IMR-90 (cell line): ENCODE measurements at regions not wholly inside any gene's neighbourhood (a gene's known extent, or its start where the extent isn't known, plus 50 kb on each side); places are given as distances from the start of the nearest gene placed in this dataset.

Experiments
- ATAC-seq: fragments of 200-7000 bp; cut with Tn5 transposase; 2 replicates; pipeline ENCODE4 v1.9.1; 2020; ENCODE audit warnings: low read depth, mild to moderate bottlenecking, moderate library complexity
- BruUV-seq: library from RNA; stranded (reverse); fragments of 400-500 nt; replicated peaks from 2 replicates; lab custom pipeline; 2021; lab: Mats Ljungman, UMichigan
- CTCF ChIA-PET: fragments of 300-600 bp; formaldehyde crosslinking; extraction: SDS; loops from one replicate; lab custom pipeline; 2021; ENCODE audit warnings: antibody characterized with exemption; lab: Yijun Ruan, JAX
- POLR2A ChIA-PET: fragments of 300-600 bp; sonication (Branson Sonifier 250); formaldehyde crosslinking; loops from one replicate; lab custom pipeline; 2022; ENCODE audit warnings: antibody characterized with exemption; ENCODE audit not compliant: unreplicated experiment; lab: Charles Lee
- DNase-seq: peaks from one replicate; pipeline ENCODE4 v3.0.0; 2013
- H2AFZ ChIP-seq: replicated peaks from 2 replicates; pipeline ENCODE3; 2013; ENCODE audit warnings: low read length, mild to moderate bottlenecking; ENCODE audit not compliant: poor library complexity
- H2AK5ac ChIP-seq: 2 replicates; pipeline ENCODE4 v1.6.1; 2013; ENCODE audit warnings: low read depth, low read length, inconsistent platforms
- H2AK9ac ChIP-seq: replicated peaks from 2 replicates; pipeline ENCODE3; 2013; ENCODE audit warnings: mild to moderate bottlenecking, low read depth, low read length, moderate library complexity; ENCODE audit not compliant: poor library complexity
- H2BK120ac ChIP-seq: 2 replicates; pipeline ENCODE4 v1.6.1; 2013; ENCODE audit warnings: low read depth, low read length, inconsistent platforms
- H2BK15ac ChIP-seq: 3 replicates; pipeline ENCODE4 v1.6.1; 2013; ENCODE audit warnings: low read depth, low read length, inconsistent platforms
- H2BK20ac ChIP-seq: 2 replicates; pipeline ENCODE4 v1.6.1; 2013; ENCODE audit warnings: low read depth, mild to moderate bottlenecking, inconsistent platforms, low read length, moderate library complexity
- H2BK5ac ChIP-seq: 2 replicates; pipeline ENCODE4 v1.6.1; 2013; ENCODE audit warnings: mild to moderate bottlenecking, low read depth, low read length, inconsistent platforms; ENCODE audit not compliant: poor library complexity, severe bottlenecking
- H3K14ac ChIP-seq: replicated peaks from 2 replicates; pipeline ENCODE4 v1.6.1; 2013; ENCODE audit warnings: low read depth, low read length, inconsistent platforms
- H3K18ac ChIP-seq: 2 replicates; pipeline ENCODE4 v1.6.1; 2013; ENCODE audit warnings: low read depth, low read length, control low read depth
- H3K23ac ChIP-seq: 2 replicates; pipeline ENCODE4 v1.6.1; 2013; ENCODE audit warnings: low read depth, low read length, inconsistent platforms
- H3K27ac ChIP-seq: 2 replicates; pipeline ENCODE4 v1.5.1; 2013; ENCODE audit warnings: mild to moderate bottlenecking, control low read depth, low read length; ENCODE audit not compliant: insufficient read depth
- H3K27me3 ChIP-seq: 2 replicates; pipeline ENCODE4 v1.6.1; 2013; ENCODE audit warnings: low read length; ENCODE audit not compliant: control insufficient read depth, insufficient read depth
- H3K36me3 ChIP-seq: 2 replicates; pipeline ENCODE4 v1.6.1; 2013; ENCODE audit warnings: low read length, mixed read lengths; ENCODE audit not compliant: control insufficient read depth, insufficient read depth
- H3K4ac ChIP-seq: 2 replicates; pipeline ENCODE4 v1.6.1; 2013; ENCODE audit warnings: low read depth, low read length, inconsistent platforms
- H3K4me1 ChIP-seq: 2 replicates; pipeline ENCODE4 v1.6.1; 2013; ENCODE audit warnings: low read length, mixed read lengths; ENCODE audit not compliant: control insufficient read depth, insufficient read depth
- H3K4me2 ChIP-seq: 2 replicates; pipeline ENCODE4 v1.6.1; 2013; ENCODE audit warnings: low read depth, mild to moderate bottlenecking, control low read depth, low read length, moderate library complexity
- H3K4me3 ChIP-seq: 2 replicates; pipeline ENCODE4 v1.5.1; 2013; ENCODE audit warnings: low read depth, mild to moderate bottlenecking, control low read depth, low read length, moderate library complexity; ENCODE audit not compliant: insufficient read depth
- H3K56ac ChIP-seq: 2 replicates; pipeline ENCODE4 v1.6.1; 2013; ENCODE audit warnings: low read length, inconsistent platforms; ENCODE audit not compliant: insufficient read depth; ENCODE audit errors: extremely low read depth
- H3K79me1 ChIP-seq, 2 experiments: 2 replicates each; pipeline ENCODE4 v1.6.1; 2013; ENCODE audit warnings: low read length in 2 of 2, inconsistent platforms in 1 of 2, low read depth in 1 of 2
- H3K9ac ChIP-seq: 2 replicates; pipeline ENCODE4 v1.6.1; 2013; ENCODE audit warnings: low read depth, low read length, control low read depth
- H3K9me1 ChIP-seq: 2 replicates; pipeline ENCODE4 v1.6.1; 2013; ENCODE audit warnings: low read length, inconsistent platforms; ENCODE audit not compliant: insufficient read depth
- H3K9me3 ChIP-seq: 2 replicates; pipeline ENCODE4 v1.6.1; 2013; ENCODE audit warnings: low read length; ENCODE audit not compliant: control insufficient read depth, insufficient read depth
- H4K20me1 ChIP-seq: 2 replicates; pipeline ENCODE4 v1.6.1; 2013; ENCODE audit warnings: low read length, inconsistent platforms; ENCODE audit not compliant: insufficient read depth
- H4K5ac ChIP-seq: 2 replicates; pipeline ENCODE4 v1.6.1; 2013; ENCODE audit warnings: mild to moderate bottlenecking, low read depth, low read length, control low read depth
- H4K8ac ChIP-seq, 2 experiments: 2 replicates each; pipeline ENCODE4 v1.6.1; 2013; ENCODE audit warnings: low read depth in 2 of 2, low read length in 2 of 2, control low read depth in 1 of 2, inconsistent platforms in 1 of 2
- H4K91ac ChIP-seq: 2 replicates; pipeline ENCODE4 v1.6.1; 2013; ENCODE audit warnings: low read depth, low read length, inconsistent platforms; ENCODE audit not compliant: insufficient read depth
- BHLHE40 ChIP-seq: fragments of 150-350 bp; IDR thresholded peaks from 2 replicates; pipeline ENCODE4 v1.6.1; 2016; ENCODE audit warnings: mild to moderate bottlenecking, low read depth, low read length
- CHD1 ChIP-seq: IDR thresholded peaks from 2 replicates; pipeline ENCODE4 v1.6.1; 2012; ENCODE audit warnings: low read depth, low read length, improper control_type of control experiment
- MAZ ChIP-seq: IDR thresholded peaks from 2 replicates; pipeline ENCODE4 v1.6.1; 2012; ENCODE audit warnings: low read depth, mild to moderate bottlenecking, low read length, improper control_type of control experiment, moderate library complexity, borderline replicate concordance
- MXI1 ChIP-seq: IDR thresholded peaks from 2 replicates; pipeline ENCODE4 v1.6.1; 2012; ENCODE audit warnings: low read depth, mild to moderate bottlenecking, low read length, moderate library complexity, borderline replicate concordance
- POLR2A ChIP-seq: IDR thresholded peaks from 2 replicates; pipeline ENCODE4 v1.6.1; 2012; ENCODE audit warnings: mild to moderate bottlenecking, low read depth, low read length
- RCOR1 ChIP-seq: IDR thresholded peaks from 2 replicates; pipeline ENCODE4 v1.6.1; 2012; ENCODE audit warnings: mild to moderate bottlenecking, low read length, improper control_type of control experiment; ENCODE audit not compliant: insufficient replicate concordance
- USF2 ChIP-seq: fragments of 150-350 bp; IDR thresholded peaks from 2 replicates; pipeline ENCODE4 v1.6.1; 2017; ENCODE audit warnings: mild to moderate bottlenecking, antibody characterized with exemption, low read length, low read depth
- WGBS, 2 experiments: methylation state at CpG; one replicate each; pipeline versions ENCODE4 v1.1.5 to v1.1.7; 2013; ENCODE audit warnings: missing lambda C conversion rate in 2 of 2; ENCODE audit not compliant: insufficient read length in 1 of 2; ENCODE audit errors: extremely low coverage in 2 of 2; 5-methylcytosine and 5-hydroxymethylcytosine counted together
- dilution Hi-C: fragments of 300-500 bp; cut with HindIII; formaldehyde crosslinking; loops from one replicate; pipeline ENCODE4 v1.14.3; 2018; ENCODE audit warnings: low sequenced_read_pairs; ENCODE audit not compliant: unreplicated experiment
- in situ Hi-C: fragments of 300-500 bp; cut with MboI; formaldehyde crosslinking; loops from 3 replicates; pipeline ENCODE4 v1.14.3; 2019; ENCODE audit warnings: low sequenced_read_pairs, inconsistent platforms, mixed read lengths
- intact Hi-C: fragments of 100-400 bp; cut with micrococcal nuclease; formaldehyde crosslinking; loops from 2 replicates; pipeline ENCODE4 v1.10.0; 2022

- dilution Hi-C loops: no loop called here
- POLR2A ChIA-PET: no interaction called here
Measured at GRCh38 chr4:163815776-163816175, 321.3 kb downstream of the TMA16 start.

More at GRCh38 chr4:163815776-163816175, 321.3 kb downstream of the TMA16 start:
- Histone ChIP-seq H3K23ac (no peak overlapping the region), H3K9me1 (no peaks in the 10 kb centered on the region), H3K9ac (no peak overlapping the region), H3K56ac (no peak overlapping the region), H2AK9ac (no peak overlapping the region), H3K79me1 (no peaks in the 10 kb centered on the region), H2BK120ac (no peak overlapping the region), H2AK5ac (no peak overlapping the region), H3K4ac (no peak overlapping the region), H3K14ac (no peak overlapping the region), H3K9me3 (no peaks in the 10 kb centered on the region), H3K18ac (no peak overlapping the region), H3K36me3 (no peaks in the 10 kb centered on the region), H2AFZ (no peak overlapping the region), H3K27ac (no peak overlapping the region), H3K4me3 (no peak overlapping the region), H4K8ac (no peak overlapping the region), H2BK20ac (no peak overlapping the region), H4K91ac (no peak overlapping the region), H2BK15ac (no peak overlapping the region), H3K27me3 (no peaks in the 10 kb centered on the region), H2BK5ac (no peak overlapping the region), H4K5ac (no peak overlapping the region), H3K4me1 (no peaks in the 10 kb centered on the region), H4K20me1 (no peaks in the 10 kb centered on the region), H3K4me2 (no peak overlapping the region)
- CTCF ChIA-PET: interaction anchor here (0.6 kb wide), 1 partner anchor 32 kb away, joined by 3 read pairs; no protein-coding TSS in a partner anchor
- WGBS, 2 experiments: no CpG with 5 or more reads among the region's 2 CpGs
- intact Hi-C loops (no loop called here), in situ Hi-C loops (no loop called here)
- DNase-seq (no peak), ATAC-seq (no peak)
- no TSS peak for BruUV-seq
- TF ChIP-seq USF2 (no peak), MAZ (no peak), BHLHE40 (no peak), MXI1 (no peak), CHD1 (no peak), POLR2A (no peak), RCOR1 (no peak)
